GM19372 (cell line): ENCODE measurements at regions not wholly inside any gene's neighbourhood (a gene's known extent, or its start where the extent isn't known, plus 50 kb on each side); places are given as distances from the start of the nearest gene placed in this dataset.

Experiments used
- ATAC-seq: cut with Tn5 transposase; IDR thresholded peaks from one replicate; pipeline ENCODE4 v1.9.1; 2021; ENCODE audit warnings: mild to moderate bottlenecking, low read depth, moderate library complexity; ENCODE audit not compliant: unreplicated experiment

DNA sequence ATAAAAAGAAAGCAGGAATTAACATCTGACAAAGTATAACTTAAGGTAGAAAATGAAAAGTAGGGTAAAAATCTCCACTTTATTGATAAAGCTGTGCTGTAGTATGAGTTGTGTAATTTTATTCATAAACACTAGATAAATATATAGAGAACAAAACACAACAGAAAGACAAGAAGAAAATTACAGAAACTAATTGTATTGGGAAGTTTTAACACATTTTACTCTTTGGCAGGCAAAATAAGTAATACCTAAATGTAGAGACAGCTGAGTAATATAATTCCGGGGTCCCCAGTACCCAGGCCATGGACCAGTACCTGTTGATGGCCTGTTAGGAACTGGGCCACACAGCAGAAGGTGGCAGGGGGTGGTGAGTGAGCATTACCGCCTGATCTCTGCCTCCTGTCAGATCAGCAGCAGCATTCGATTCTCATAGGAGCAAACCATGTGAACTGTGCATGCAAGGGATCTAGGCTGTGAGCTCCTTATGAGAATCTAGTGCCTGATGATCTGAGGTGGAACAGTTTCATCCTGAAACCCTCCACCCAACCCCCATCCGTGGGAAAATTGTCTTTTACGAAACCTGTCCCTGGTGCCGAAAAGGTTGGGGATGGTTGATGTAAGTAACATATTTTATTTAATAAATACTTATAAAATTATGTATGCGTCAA is 84.4 kb upstream of the ETV6 start:
- no peak for ATAC-seq

DNA sequence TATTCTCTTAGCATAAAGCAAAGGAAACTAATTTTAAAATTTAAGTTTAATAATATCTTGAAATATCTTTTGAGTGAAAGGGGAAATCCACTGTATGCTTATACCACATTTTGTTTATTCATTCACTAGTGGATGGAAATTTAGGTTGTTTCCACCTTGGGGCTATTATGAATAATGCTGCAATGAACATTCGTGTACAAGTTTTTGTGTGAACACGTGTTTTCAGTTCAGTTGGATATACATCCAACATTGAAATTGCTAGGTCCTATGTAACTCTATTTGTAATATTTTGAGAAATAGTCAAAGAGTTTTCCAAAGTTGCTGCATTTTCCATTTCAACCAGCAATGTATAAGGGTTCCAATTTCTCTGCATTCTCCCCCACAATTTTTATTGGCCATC is 83.7 kb upstream of the ETV6 start:
- ATAC-seq: no peak

DNA sequence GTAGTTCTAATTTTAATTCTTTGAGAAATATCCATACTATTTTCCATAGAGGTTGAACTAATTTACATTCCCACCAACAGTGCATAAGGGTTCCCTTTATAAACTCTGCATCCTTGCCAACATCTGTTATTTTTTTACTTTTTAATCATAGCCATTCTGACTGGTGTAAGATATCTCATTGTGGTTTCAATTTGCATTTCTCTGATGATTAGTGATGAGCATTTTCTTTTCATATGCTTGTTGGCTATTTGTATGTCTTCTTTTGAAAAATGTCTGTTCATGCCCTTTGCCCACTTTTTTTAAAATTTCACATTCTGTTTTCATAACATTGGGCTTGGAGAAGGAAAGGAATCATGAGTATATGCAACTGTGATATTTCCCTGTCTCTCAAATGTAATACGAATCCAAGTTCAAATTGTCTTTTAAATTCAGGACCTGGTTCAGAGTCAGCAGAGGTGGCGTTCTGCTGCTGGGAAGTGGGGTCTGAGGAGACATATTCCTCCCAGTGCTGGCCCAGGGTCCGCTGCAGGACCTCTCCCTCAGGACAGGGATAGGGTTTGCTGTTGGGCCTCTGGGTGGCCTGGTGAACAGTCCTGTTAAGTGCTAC is 81.2 kb upstream of the ETV6 start:
- no peak for ATAC-seq

DNA sequence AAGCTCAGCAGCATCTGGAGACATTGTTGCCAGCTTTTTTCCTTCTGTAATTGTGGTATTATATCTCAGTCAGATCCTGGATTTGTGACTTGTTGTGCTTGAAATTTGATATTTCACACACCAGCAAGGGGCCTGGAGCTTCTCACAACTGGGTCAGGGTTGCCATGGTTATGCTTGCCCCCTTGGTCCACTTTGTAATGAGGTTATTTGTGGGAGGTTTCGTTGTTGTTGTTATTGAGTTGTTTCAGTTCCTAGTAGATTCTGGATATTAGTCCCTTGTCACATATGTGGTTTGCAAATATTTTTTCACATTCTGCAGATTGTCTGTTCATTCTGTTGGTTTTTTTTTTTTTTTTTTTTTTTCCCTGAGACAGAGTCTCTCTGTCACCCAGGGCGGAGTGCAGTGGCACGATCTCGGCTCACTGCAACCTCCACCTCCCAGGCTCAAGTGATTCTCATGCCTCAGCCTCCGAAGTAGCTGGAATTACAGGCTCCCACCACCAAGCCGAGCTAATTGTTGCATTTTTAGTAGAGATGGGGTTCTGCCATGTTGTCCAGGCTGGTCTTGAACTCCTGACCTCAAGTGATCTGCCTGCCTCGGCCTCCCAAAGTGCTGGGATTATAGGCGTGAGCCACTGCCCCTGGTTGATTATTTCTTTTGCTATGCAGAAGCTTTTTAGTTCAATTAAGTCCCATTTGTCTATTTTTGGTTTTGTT is 80.6 kb upstream of the ETV6 start:
- peak; percentile 86 for ATAC-seq

DNA sequence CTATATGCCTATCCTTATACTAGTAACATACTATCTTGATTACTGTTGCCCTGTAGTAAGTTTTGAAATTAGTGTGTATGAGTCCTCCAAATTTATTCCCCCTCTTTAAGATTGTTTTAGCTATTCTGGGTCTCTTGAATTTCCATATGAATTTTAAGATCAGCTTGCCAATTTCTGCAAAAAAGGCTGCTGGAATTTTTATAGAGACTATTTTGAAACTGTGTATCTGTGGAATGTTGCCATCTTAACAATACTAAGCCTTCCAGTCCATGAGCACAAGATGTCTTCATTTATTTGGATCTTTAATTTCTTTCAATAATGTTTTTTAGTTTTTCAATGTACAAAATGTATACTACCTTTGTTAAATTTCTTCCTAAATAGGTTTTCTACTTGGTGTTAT is 79.8 kb upstream of the ETV6 start:
- no peak for ATAC-seq

DNA sequence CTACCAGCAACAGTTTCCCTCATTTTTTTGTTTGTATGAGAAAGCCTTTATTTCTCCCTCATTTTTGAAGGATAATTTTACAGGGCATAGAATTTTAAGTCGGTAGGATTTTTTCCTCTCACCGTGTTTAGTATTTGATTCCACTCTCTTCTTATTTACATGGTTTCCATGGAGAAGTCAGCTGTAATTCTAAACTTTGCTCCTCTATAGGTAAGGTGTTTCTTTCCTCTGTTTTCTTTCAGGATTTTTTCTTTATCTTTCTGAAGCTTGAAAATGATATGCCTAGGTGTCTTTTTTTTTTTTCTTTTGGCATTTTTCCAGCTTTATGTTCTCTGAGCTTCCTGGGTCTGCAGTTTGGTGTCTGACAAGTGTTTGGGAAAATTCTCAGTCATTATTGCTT is 75.6 kb upstream of the ETV6 start:
- no peak for ATAC-seq

DNA sequence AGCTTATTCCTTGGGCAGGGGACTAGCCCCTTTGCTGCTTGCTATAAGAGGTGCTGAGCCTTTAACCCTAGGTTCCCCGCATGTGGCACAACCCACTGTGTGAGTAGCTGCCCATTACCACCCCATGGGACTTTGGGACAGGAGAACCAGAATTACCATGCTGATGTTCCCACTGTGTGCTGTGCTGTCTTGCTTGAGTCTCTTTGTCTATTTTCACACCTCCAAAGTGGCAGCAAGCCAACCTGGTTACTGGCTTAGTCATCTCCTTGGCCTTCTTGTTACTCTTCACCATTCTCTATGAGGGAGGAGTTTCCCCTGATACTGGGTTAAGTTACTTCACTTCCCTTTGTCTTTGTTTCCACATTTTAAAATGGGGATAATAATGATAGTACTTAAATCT is 73.4 kb upstream of the ETV6 start:
- no peak for ATAC-seq

DNA sequence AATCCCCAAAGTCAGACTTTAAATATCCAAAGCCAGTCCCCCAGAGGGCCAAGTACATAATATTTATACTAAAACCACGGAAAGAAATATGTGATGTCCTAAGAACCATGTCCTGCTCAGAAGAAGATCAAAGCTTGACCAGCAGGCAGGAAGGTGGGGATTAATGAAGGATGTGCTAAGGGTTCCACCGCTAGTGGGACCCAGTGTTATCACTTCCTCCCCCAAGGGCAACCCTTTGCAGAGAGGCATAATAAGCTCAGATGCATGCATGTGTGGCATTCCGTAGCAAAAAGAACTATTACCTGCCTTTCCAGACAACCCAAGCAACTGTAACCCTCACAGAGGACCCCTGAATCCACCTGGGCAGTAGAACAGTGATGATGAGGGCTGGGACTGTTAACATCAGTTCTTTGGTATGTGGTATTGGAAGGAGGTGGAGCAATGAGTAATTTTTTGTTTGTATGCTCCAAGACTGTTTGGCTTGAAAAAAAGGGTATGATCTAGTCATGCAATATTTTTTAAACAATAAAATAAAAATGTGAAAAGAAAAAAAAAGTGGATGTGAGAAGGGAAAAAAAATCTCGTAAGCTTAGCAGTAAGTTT is 71.7 kb upstream of the ETV6 start:
- ATAC-seq: no peak

DNA sequence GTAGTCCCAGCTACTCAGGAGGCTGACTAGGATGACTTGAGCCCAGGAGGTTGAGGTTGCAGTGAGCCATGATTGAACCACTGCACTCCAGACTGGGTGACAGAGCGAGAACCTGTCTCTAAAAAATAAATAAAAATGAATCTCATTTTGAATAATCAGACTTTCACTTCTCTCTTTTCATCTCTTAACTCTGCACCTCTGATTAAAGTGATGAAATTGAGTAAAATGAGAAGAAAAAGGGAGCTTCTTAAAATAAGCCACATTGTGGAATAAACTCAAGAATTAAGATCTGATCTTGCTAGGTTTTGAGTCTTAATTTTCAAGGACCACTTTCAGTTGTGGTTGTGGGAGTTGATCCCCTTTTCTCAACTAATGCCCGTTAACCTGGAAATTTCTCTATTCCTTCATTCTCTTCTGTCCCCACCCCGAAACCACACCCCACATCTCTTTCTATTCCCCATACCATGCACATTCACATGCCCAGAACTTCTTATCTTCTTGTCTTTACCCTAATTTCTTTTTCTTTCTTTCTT is 70.9 kb upstream of the ETV6 start:
- no peak for ATAC-seq

DNA sequence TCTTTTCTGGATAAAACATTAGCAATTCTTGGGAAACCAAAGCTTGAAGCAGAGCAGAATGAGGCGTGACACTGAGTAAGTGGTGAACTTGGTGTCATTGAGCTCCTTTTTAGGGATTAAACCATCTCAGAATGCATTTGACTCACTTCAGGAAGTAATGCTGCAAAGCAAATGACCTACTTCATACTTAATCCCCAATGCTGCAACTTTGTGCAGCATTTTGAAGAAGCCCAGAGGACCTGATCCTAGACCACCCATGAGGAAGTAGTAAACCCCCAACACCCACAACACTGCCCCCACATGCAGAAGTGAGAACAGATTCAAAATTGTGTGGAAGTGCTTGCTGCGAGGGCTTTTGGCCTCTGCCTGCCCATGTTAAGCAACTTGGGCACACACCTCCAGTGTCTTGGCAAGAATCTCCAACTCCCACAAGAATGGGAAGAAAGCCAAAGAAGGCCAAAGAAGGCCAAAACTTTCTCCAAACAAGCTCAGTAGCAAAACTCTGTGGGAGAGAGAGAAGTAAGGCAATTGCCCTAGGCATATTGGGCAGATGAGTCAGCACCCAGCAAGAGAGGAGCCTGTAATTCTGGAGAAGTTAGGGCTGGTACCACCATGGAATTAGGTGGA is 69.2 kb upstream of the ETV6 start:
- ATAC-seq: no peak

DNA sequence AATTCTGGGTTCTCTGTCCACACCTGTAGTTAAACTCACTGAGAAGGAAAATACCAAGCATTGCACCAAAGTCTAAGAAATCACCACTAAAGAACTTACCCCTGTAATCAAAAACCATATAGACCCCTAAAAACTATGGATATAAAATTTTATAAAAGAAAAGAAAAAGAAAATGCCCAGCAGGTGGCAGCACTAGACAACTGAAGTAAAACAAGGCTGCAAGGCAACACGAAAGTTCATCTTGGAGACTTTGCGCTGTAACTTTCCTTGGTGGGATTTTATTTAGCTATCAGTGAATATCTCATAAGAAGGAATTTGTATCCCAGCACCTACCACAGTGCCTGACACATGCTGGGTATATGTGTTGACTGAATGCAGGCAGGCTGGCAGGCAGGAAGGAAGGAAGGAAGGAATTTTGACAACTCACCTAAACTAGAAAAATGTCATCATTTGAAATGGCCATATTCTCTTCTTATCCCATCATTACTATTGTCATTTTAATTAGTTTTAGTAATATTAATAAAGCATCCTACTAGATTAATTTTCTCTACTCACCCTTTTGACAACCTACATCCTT is 68.2 kb upstream of the ETV6 start:
- ATAC-seq: no peak

DNA sequence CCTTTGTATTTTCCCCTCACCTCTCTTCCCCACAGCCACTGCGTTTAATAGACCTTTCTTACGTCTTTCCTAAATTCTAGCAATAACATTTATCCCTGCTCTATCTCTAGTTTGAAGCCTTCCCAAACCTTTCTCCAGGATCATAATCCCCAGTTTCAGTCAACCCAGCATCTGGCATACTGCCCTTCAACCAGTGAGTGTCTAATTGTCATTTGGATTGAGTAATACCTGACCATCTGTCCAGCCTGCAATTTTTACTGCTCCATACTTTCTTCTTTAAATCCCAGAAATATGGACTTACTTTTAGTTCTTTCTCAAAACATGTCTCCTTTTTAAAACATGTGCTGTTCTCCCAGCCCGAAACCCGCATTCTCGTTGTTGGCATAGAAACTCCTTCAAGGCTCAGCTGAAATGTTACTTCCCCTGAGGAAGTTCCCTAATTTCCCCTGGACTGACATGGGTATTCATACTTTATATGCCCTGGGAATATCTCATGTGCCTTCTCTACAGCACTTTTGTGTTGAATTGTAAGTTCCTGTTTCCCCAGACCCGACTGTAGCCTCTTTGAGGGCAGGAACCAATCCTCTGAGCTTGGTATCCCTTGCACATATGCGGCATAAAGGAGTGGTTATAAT is 65.1 kb upstream of the ETV6 start:
- ATAC-seq: no peak

DNA sequence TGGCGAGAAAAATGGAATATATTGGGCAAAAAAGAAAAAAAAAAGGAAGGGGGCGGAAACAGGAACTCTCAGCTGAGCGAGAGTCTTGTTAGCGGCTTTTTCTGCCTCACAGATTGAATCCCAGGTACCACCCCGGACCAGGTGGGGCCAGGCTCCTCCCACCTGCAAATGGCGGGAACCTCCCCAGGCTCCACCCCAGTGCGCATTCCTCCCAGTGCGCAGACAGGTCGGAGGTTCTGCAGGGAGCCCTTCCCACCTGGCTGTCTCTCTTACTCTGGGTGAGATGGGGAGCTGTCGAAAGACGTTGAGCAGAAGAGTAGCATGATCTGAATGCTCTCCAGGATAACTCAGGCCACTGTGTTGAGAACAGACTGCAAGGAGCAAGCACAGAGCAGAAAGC is 57.0 kb upstream of the ETV6 start:
- no peak for ATAC-seq

DNA sequence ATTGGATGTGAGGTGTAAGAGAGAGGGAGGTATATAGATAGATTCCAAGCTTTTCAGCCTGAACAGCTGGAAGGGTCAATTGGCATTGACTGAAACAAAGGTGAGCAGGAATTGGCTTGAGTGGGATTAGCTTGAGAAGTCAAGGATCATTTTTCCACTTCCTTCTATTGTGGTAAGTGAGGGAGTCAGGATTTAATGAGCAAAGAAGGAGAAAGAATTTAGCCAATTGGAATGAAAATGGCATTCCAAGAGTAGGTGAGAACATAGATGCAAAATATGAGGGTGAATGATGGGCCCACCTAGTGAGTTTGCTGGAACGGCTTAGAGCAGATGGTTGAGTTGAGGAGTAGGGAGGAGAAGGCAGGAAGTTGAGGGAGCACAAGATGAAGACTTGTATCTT is 56.5 kb upstream of the ETV6 start:
- ATAC-seq: no peak

DNA sequence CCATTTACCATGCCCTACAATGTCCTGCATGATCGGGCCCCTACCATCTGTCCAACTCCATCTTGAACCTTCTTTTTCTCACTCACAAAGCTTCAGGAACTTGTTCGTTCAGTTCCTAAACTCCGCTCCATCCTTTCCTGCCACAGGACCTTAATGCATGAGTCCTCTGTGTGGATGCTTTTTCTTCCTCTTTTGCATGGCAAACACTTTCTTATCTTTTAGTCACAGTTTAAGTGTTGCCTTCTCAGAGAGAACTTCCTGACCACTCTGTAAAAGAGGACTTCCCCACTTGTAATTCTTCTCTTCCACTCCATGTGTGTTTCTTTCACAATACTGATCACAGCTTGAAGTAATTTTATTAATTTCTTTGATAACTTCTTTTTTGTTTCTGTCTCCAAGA is 54.4 kb upstream of the ETV6 start:
- ATAC-seq: no peak

DNA sequence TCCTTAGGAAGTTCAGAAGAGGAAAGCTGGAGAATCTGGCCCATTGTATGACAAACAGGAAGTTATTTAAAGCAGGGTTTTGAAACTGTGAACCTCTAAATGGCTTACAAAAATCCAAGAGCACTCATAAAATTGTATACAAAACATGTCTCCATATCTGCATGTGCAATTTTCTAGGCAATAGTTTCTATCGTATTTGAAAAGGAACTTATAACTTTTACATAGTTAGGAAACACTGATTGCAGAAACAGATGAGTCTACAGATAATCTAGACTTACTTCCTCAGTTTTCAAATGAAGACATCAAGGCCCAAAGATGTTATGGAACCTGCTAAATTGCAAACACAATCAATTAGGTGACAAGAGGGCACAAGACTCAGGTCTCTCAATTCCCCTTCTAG is 53.3 kb upstream of the ETV6 start:
- no peak for ATAC-seq

DNA sequence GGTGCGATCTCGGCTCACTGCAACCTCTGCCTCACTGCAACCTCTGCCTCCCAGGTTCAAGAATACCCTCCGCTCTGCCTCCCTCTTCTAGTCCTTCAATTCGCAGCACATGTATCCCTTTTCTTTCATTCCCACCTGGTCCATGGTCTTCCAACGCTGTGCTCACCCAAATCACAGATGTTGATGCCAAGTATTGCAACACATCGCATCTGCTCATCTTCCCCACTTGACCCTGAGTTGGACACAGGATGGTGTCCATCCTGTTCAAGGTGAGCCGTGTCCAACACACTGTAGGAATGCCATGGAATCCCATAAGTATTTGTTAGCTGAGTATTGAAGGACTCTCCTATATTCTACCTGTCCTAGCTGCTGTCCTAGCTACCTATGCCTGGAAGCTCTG is 50.6 kb upstream of the ETV6 start:
- ATAC-seq: no peak
